Erythroblast (primary cell): ENCODE measurements at regions not wholly inside any gene's neighbourhood (a gene's known extent, or its start where the extent isn't known, plus 50 kb on each side); places are given as distances from the start of the nearest gene placed in this dataset.

Source experiments
- DNase-seq, 2 experiments: peaks; one replicate each; lab custom pipeline; 2025; lab: John Stamatoyannopoulos, UW
- GATA1 ChIP-seq: IDR thresholded peaks from 2 replicates; pipeline ENCODE4 v1.6.1; 2011; ENCODE audit warnings: low read depth, mild to moderate bottlenecking, control low read depth, low read length, moderate library complexity
- POLR2A ChIP-seq: IDR thresholded peaks from 2 replicates; pipeline ENCODE4 v1.6.1; 2011; ENCODE audit warnings: mild to moderate bottlenecking, low read length

GRCh38 chrX:39811376-39811775 is 286.4 kb downstream of the BCOR start:
- DNase-seq: no peak
- TF ChIP-seq GATA1: no peak
- TF ChIP-seq POLR2A: no peak

GRCh38 chrX:39813631-39814277 is 284.0 kb downstream of the BCOR start:
- TF ChIP-seq GATA1 (no peak), POLR2A (no peak)
- DNase-seq: no peak

GRCh38 chrX:39814391-39814790 is 283.4 kb downstream of the BCOR start:
- DNase-seq: peak; percentile 22 to 59
- TF ChIP-seq GATA1: no peak

DNA sequence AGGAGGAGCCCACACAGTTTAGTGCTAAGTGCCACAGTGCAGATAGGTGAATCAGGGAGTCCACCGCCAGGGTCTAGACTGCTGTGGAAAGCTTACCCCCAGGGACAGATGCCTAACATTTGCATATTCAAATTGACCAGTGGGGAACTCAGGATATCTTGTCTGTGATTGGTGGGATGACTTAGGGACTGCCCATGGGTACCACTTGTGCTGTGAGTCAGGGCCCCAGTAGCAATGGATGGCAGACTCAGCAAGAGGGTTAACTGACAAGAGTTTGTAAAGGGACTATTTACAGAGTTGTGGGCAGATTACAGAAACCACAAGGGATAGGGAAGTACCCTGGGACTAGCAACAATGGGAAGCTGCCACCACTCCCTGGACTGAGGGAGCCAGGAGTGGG is 282.1 kb downstream of the BCOR start:
- no peak for DNase-seq
- TF ChIP-seq GATA1: no peak
- TF ChIP-seq POLR2A: no peak

DNA sequence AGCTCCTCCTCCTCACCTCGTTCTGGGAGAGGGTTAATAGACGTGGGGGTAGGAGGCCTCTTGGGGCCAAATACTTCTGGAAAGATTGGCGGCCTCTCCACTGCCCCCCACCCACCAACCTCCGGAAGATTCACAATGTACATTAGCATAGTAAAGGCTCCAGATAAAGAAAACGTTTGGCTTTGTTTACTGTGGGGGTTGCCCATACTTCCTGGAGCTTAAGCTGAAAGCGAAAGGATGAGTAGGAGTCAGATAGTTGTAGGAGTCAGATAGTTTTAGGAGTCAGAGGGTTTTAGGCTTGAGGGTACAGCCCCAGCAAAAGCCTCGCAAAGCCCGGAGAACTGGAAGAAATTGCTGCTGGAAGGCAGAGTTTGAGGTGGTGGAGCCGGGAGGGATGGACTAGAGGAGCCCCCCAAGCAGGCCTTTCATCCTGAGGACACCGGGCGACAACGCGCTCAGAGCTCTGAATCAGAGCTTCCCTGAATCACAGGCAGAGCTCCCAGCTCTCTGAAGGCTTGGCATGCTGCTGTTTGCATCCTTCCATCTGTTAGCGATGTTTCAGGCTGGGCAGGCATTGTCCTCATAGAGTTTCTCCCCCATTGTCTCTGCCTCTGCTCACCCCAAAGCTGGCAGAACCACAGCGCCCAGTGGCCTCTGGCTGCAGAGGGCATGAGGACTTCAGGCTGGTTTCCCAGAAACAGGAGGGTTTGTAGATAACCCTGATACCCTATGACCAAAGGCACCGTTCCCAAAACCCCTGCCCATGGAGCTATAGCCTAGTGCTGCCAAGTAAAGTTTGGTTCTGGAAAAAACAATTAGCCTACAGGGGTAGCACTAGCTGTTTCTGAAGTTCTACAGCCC is 280.7 kb downstream of the BCOR start:
- no peak for DNase-seq

GRCh38 chrX:39817754-39818470 is 279.8 kb downstream of the BCOR start:
- no peak for DNase-seq
- TF ChIP-seq POLR2A (no peak), GATA1 (no peak)

More for the DNA sequence above, 280.7 kb downstream of the BCOR start:
- TF ChIP-seq POLR2A (no peak), GATA1 (no peak)

DNA sequence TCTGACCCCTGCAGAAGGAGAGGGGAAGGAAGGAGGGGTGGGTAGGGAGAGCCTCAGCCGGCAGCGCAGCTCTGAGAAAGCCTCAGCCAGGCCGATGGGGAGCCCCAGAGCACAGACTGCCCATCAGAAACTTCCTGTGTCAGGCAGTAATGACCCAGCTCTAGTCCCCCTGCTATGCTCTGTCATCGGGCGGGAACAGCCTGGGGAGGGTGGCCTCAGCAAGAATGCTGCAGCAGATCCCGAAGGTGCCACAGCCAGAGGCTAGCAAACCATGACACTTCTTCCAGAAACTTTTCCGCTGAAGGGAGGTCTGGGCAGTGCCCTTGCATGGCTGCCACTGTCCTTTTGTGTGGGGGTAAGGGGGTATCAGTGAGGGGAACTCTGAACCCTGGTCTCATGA is 279.0 kb downstream of the BCOR start:
- TF ChIP-seq POLR2A (no peak), GATA1 (no peak)

DNA sequence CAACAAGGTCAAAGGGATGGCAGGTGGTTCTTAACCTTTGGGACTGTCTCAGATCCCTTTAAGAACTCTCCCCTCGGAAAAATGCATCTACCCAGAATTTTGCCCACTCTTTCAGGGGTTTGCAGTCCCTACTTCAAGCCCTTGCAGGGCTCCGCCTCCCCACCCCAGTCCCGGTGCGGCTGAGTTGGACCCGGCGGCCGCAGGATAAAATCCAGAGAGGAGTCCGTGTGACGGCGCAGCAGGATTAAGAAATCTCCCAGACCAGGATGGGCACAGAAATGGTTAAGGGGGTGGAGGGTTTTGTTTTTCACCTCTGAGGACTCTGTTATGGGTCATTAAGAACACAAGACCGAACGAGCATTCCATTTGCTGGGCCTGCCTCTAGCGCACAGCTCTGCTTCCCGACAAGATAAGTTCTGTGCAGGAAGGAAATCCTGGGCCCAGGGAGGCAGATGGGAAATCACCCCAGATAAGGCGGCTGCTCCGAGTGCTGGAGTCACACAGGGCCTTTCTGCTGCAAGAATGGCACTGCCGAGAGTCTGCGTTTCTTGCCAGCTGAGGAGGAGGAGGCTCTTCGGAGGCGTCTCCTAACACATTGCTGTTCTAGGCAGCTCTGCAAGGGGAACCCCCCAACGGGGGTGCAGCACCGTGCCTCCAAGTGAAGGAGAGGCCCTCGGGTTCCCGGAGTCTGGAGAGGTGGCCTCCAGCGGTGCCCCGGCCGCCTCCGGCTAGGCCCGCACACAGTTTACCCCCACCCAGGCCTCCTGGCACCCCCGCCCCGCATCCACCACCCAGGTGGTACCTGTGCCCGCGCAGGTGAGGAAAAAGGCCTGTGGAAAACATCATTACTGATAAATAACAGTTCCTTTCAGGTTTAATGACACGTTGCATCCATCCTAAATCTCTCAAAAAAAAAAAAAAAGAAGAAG is 277.6 kb downstream of the BCOR start:
- TF ChIP-seq POLR2A: no peak
- TF ChIP-seq GATA1: no peak

More for the DNA sequence above, 279.0 kb downstream of the BCOR start:
- DNase-seq: peak in 1 of 2 experiments; percentile 0

DNA sequence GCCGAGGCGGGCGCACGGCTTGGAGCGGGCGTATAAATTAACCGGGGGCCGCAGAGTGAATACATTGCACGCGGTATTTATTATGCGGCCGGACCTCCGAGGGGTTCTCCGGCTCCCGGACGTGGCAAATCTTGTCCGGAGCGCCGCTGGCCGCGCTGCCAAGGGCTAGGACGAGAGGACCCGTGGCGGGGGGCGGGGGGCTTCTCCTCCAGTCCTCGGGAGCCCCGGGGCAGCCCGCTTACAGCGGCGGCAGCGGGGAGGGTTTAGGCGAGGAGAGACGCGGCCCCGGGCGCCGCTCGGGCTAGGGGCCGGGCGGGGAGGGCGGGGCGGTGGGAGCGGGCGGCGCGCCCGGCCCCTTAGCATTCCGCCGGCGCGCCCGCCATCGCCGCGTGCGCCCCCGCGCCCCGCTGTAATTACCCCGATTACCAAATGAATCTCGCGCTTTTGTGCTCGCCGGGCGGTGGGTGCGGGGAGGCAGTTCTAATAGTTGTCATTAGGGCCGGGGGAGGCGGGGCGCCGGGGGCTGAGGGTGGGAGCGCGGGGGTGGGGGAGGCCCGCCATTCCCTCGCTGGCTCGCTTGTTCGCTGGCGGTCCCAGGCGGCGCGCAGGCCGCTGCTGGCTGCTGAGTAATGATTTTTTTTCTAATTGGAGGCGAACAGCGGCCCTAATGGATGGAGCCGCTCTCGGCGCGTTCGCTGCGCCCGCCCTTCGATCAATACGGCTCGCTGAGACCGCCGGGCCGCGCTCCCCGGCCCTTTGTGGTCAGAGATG is 276.6 kb downstream of the BCOR start:
- no peak for DNase-seq

More for the DNA sequence above, 277.6 kb downstream of the BCOR start:
- no peak for DNase-seq

DNA sequence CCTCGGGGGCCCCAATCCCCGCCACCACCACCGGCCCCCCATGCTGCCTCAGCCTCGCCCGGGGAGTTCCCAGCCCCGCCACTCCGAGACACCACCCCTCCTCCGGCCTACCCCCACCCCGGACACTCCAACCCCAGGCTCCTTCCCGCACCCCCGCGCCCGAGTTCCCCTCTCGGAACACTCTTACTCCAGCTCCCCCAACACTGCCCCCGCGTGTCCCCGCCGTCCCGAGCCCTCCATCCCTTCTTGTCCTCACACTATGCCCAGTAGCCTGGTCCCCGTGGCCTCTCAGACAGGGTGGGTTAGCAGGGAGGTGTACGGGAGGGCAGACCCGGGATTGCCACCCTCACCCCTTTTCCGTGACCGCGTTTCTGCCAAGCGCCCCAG is 276.1 kb downstream of the BCOR start:
- no peak for DNase-seq
- TF ChIP-seq GATA1: no peak
- TF ChIP-seq POLR2A: no peak

More for the DNA sequence above, 276.6 kb downstream of the BCOR start:
- TF ChIP-seq POLR2A: no peak
- TF ChIP-seq GATA1: no peak

DNA sequence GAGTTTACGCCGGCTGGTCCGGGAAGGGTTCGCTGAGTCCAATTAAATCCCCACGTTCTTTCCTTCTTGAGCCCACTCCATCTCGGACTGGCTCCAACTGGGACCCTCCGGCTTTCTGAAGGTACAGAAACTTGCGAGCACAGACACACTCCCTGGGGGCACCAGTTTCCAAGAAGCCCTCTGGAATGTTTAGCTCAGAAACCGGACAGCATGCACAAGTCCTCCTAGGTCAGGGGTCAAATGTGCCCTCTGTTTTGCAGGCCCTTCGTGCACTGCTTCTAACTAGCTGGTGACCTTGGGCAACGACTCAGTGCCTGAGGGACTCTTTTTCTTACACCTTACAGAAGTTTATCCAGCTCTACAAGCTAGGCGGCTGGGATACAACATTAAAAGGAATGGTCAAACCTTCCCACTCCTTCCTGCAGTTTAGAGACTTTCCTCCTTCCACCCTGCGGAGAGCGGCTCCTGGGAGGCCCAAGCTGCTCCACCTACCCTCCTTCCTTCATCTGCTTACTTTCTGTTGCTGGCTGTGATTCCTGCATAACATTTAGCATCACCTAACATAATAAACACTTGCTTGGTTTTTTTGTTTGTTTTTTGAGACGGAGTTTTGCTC is 275.5 kb downstream of the BCOR start:
- no peak for DNase-seq
- TF ChIP-seq POLR2A (no peak), GATA1 (no peak)

DNA sequence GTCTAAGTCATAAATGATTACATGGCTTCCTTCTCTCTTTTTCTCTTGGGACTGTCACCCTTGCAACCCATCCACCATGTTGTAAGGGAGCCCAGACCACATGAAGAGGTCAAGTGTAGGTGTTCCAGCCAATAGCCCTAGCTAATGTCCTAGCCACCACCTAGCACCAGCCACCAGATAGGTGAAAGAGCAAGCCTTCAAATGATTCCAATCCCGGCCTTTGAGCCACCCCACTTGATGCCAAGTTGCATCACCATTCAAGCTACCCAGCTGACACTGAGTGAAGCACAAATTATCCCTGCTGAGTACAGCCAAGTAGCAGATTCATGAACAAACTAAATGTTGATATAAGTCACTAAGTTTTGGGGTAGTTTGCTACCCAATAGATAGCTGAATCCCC is 274.3 kb downstream of the BCOR start:
- TF ChIP-seq GATA1: no peak
- TF ChIP-seq POLR2A: no peak
- no peak for DNase-seq
